ENCODE measurements at regions not wholly inside any gene's neighbourhood (a gene's known extent, or its start where the extent isn't known, plus 50 kb on each side); places are given as distances from the start of the nearest gene placed in this dataset.

DNA sequence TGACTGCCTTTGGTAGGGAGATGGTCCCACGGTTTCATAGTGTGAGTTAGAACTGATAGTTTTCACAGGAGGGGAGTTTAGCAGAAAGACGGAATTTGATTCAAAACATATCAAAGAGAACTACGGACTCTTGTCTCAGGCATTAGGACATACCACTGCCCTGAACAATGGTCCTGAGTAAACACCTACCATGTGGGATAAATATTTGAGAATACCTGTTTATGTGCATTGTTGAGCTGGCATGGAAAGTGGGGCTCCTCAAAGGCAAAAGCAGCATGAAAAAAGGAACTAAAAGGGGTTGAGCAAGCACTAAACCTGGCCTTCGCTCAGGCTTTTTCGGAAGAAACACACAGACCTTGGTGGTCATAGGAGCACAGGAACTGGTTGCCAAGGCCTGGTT, 144.4 kb downstream of the ZNF621 start (continued):
- no peak for TF ChIP-seq RBBP5 (IDR thresholded peaks at IDR 0.05; ENCODE audit: borderline replicate concordance, low read depth, low read length)
- TF ChIP-seq GTF2F1 (IDR thresholded peaks at IDR 0.05; ENCODE audit: borderline replicate concordance, low read depth, low read length), result no peak
- TF ChIP-seq EZH2 (IDR thresholded peaks at IDR 0.05; ENCODE audit: low read depth, low read length, severe bottlenecking), result no peak
- no peak for TF ChIP-seq SRF (IDR thresholded peaks at IDR 0.05; ENCODE audit: low read depth, low read length)
